HG02623 (cell line): ENCODE measurements at regions not wholly inside any gene's neighbourhood (a gene's known extent, or its start where the extent isn't known, plus 50 kb on each side); places are given as distances from the start of the nearest gene placed in this dataset.

Experiments used
- ATAC-seq: cut with Tn5 transposase; IDR thresholded peaks from one replicate; pipeline ENCODE4 v1.9.1; 2021; ENCODE audit warnings: moderate library complexity; ENCODE audit not compliant: unreplicated experiment

- ATAC-seq: no peak
Measured at GRCh38 chr10:110373857-110374654, 69.3 kb upstream of the SMNDC1 start.

- ATAC-seq: no peak
Measured at GRCh38 chr10:110375121-110375520, 70.4 kb upstream of the SMNDC1 start.

GRCh38 chr10:110376021-110376766, 71.5 kb upstream of the SMNDC1 start:
- ATAC-seq: no peak

GRCh38 chr10:110376767-110377160, 72.0 kb upstream of the SMNDC1 start:
- no peak for ATAC-seq

GRCh38 chr10:110378006-110378405, 73.3 kb upstream of the SMNDC1 start:
- ATAC-seq: no peak

- no peak for ATAC-seq
Measured at GRCh38 chr10:110378533-110379108, 73.9 kb upstream of the SMNDC1 start.

GRCh38 chr10:110379831-110380230, 75.1 kb upstream of the SMNDC1 start:
- ATAC-seq: no peak

- ATAC-seq: no peak
Measured at GRCh38 chr10:110380293-110380692, 75.6 kb upstream of the SMNDC1 start.

GRCh38 chr10:110382695-110383094, 78.0 kb upstream of the SMNDC1 start:
- ATAC-seq: no peak

- no peak for ATAC-seq
Measured at GRCh38 chr10:110387617-110387982, 82.9 kb upstream of the SMNDC1 start.

- peak; percentile 77 for ATAC-seq
Measured at GRCh38 chr10:110387983-110388686, 83.4 kb upstream of the SMNDC1 start.

GRCh38 chr10:110388687-110389052, 84.0 kb upstream of the SMNDC1 start:
- no peak for ATAC-seq

GRCh38 chr10:110389255-110389654, 84.5 kb upstream of the SMNDC1 start:
- ATAC-seq: no peak

- ATAC-seq: no peak
Measured at GRCh38 chr10:110391541-110391940, 86.8 kb upstream of the SMNDC1 start.

GRCh38 chr10:110392121-110392520, 87.4 kb upstream of the SMNDC1 start:
- no peak for ATAC-seq

- ATAC-seq: no peak
Measured at GRCh38 chr10:110392868-110393740, 88.4 kb upstream of the SMNDC1 start.

- no peak for ATAC-seq
Measured at GRCh38 chr10:110393866-110394265, 89.1 kb upstream of the SMNDC1 start.

- no peak for ATAC-seq
Measured at GRCh38 chr10:110394296-110394695, 89.6 kb upstream of the SMNDC1 start.

- ATAC-seq: no peak
Measured at GRCh38 chr10:110394898-110395297, 90.2 kb upstream of the SMNDC1 start.
